WERI-Rb-1 (cell line): ENCODE measurements at regions not wholly inside any gene's neighbourhood (a gene's known extent, or its start where the extent isn't known, plus 50 kb on each side); places are given as distances from the start of the nearest gene placed in this dataset.

Experiments
- DNase-seq: peaks from one replicate; pipeline ENCODE4 v3.0.0-alpha.2; 2020
- H3K27ac ChIP-seq: fragments of 250-450 bp; sonication (Bioruptor Pico); 2 replicates; pipeline ENCODE4 v1.5.1; 2020; ENCODE audit warnings: mild to moderate bottlenecking, moderate library complexity
- H3K27me3 ChIP-seq: fragments of 250-450 bp; sonication (Bioruptor Pico); 2 replicates; pipeline ENCODE4 v1.5.1; 2021; ENCODE audit warnings: mild to moderate bottlenecking, low read depth, moderate library complexity; ENCODE audit not compliant: insufficient read depth, severe bottlenecking
- H3K36me3 ChIP-seq: fragments of 250-450 bp; sonication (Bioruptor Pico); 2 replicates; pipeline ENCODE4 v1.5.1; 2020; ENCODE audit warnings: mild to moderate bottlenecking, moderate library complexity
- H3K4me3 ChIP-seq: 2 replicates; pipeline ENCODE4 v1.5.1; 2011; ENCODE audit warnings: low read depth, mild to moderate bottlenecking, control low read depth, low read length
- H3K9me3 ChIP-seq: fragments of 250-450 bp; sonication (Bioruptor Pico); 2 replicates; pipeline ENCODE4 v1.5.1; 2021; ENCODE audit warnings: mild to moderate bottlenecking, moderate library complexity; ENCODE audit not compliant: severe bottlenecking
- TF ChIP-seq, protein P1 (sequence below): IDR thresholded peaks from 2 replicates; pipeline ENCODE4 v1.5.1; 2011; ENCODE audit warnings: low read depth, mild to moderate bottlenecking, control low read depth, inconsistent platforms, low read length

DNA sequence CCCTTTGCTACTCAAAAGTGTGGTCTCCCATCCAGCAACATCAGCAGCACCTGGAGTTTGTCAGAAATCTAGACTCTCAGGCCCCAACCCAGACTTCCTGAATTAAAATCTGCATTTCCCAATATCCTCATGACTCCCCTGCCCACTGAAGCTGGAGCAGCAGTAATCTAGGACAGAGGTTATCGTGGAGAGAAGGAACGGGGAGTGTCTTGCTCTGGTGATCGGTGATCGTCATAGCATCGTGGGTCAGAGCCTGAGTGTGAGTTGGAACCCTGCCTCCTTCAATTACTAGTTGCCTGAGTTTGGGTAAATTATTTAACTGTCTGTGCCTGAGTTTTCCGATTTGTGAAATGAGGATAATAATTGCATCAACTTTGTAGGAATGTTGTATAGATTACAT, 217.3 kb upstream of the ATP5MC3 start:
- H3K36me3 ChIP-seq = no peaks in the 10 kb centered on the region
- TF ChIP-seq, protein P1, sequence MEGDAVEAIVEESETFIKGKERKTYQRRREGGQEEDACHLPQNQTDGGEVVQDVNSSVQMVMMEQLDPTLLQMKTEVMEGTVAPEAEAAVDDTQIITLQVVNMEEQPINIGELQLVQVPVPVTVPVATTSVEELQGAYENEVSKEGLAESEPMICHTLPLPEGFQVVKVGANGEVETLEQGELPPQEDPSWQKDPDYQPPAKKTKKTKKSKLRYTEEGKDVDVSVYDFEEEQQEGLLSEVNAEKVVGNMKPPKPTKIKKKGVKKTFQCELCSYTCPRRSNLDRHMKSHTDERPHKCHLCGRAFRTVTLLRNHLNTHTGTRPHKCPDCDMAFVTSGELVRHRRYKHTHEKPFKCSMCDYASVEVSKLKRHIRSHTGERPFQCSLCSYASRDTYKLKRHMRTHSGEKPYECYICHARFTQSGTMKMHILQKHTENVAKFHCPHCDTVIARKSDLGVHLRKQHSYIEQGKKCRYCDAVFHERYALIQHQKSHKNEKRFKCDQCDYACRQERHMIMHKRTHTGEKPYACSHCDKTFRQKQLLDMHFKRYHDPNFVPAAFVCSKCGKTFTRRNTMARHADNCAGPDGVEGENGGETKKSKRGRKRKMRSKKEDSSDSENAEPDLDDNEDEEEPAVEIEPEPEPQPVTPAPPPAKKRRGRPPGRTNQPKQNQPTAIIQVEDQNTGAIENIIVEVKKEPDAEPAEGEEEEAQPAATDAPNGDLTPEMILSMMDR = no peak
- no peak for DNase-seq
- H3K4me3 ChIP-seq = no peak overlapping the region
- H3K27me3 ChIP-seq = peaks cover 69% of the 10 kb centered on the region
- no peaks in the 10 kb centered on the region for H3K9me3 ChIP-seq
- H3K27ac ChIP-seq = no peak overlapping the region

DNA sequence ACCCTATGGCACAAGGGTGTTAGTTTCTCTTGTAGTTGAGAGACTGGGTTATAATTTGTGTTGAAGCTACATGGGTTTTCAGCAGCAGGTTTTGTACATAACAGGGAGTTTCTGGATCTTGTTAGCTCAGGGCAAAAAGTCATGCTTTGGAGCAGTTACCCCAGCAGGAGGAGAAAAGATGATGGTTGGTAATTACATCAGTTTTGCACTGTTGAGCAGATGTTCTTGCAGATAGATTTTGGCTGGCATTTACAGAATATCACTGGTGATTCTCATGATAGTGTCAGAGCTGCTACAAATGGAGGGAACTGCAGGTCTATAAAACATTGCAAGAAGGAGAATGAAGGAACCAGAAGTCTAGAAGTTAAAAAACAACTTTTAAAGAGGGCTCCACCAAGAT, 215.2 kb upstream of the ATP5MC3 start:
- no peak for DNase-seq
- TF ChIP-seq, protein P1 = no peak
- Histone ChIP-seq H3K4me3 (no peak overlapping the region), H3K36me3 (no peaks in the 10 kb centered on the region), H3K27ac (no peak overlapping the region), H3K9me3 (no peaks in the 10 kb centered on the region), H3K27me3 (peaks cover 60% of the 10 kb centered on the region)

DNA sequence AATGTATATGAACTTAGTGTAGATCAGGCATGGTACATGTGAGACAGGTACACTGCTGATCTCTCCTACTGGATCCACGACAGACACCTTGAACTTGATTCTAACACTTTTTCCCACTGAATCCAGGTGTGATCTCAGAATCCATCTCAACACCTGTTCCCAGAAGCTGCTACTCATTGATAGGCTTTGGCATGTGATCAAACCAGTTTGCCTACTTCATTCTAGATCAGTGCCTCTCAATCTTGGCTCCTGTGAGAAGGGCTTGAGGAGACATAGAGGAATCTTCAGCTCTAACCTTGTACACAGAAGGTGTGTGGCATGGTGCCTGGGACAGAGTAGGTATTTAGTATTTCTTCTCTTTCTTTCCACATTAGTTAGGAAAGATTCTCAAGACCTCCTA, 212.3 kb upstream of the ATP5MC3 start:
- Histone ChIP-seq H3K4me3 (no peak overlapping the region), H3K27ac (no peak overlapping the region), H3K9me3 (no peaks in the 10 kb centered on the region), H3K27me3 (peaks cover 54% of the 10 kb centered on the region), H3K36me3 (no peaks in the 10 kb centered on the region)
- TF ChIP-seq, protein P1 = no peak
- DNase-seq = no peak

DNA sequence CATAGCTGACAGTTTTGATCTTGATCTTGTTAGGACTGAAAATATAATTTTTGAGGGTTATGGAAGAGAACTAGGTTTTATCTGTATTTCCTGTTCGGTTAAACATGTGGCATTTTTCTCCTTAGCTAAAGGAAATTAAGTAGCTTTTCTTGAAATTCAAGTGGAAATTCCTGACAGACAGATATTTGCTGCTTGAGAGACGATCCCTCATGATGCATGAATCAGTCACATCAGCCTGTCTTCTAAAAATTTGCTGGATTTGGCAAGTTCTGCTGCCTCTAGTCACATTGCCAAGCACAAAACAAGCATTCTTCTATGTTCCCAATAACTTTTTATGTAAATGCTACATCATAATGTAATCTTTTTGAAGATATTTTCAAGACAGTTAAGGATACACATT, 201.8 kb upstream of the ATP5MC3 start:
- peaks cover 11% of the 10 kb centered on the region for H3K27me3 ChIP-seq
- TF ChIP-seq, protein P1 = no peak
- DNase-seq = no peak
- peaks cover 14% of the 10 kb centered on the region for H3K9me3 ChIP-seq
- H3K27ac ChIP-seq = no peak overlapping the region
- H3K4me3 ChIP-seq = no peak overlapping the region
- H3K36me3 ChIP-seq = no peaks in the 10 kb centered on the region

DNA sequence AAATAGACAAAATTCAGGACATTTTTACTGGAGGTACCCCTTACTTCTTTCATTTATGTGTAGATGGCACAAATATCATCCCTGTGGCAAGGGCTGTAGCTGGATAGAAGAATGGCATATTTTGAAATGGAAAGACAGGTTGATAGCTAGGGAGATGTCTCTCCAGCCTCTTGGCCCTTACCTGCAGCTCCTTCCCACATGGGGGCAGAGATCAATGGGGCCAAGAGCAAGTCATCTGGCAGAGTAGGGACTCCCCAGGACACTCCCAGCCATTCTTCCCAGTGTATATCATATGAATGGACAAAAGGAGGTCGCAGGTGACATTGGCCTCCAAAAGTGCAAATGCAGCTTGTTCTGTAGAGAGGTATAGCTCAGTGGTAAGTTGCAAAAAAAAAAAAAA, 192.2 kb upstream of the ATP5MC3 start:
- H3K27me3 ChIP-seq = peaks cover 24% of the 10 kb centered on the region
- no peaks in the 10 kb centered on the region for H3K9me3 ChIP-seq
- H3K27ac ChIP-seq = no peak overlapping the region
- TF ChIP-seq, protein P1 = no peak
- no peak for DNase-seq
- no peaks in the 10 kb centered on the region for H3K36me3 ChIP-seq
- no peak overlapping the region for H3K4me3 ChIP-seq
